GM23338 (cell line): ENCODE measurements at regions not wholly inside any gene's neighbourhood (a gene's known extent, or its start where the extent isn't known, plus 50 kb on each side); places are given as distances from the start of the nearest gene placed in this dataset.

Experiments
- ATAC-seq: fragments of 200-7000 bp; cut with Tn5 transposase; 3 replicates; pipeline ENCODE4 v1.9.1; 2020
- DNase-seq: peaks from one replicate; pipeline ENCODE4 v3.0.0-alpha.2; 2015; ENCODE audit warnings: low spot score
- H2AFZ ChIP-seq: fragments of 200-600 bp; sonication (generic); 2 replicates; pipeline ENCODE4 v1.8.0; 2016; ENCODE audit warnings: antibody characterized with exemption, mild to moderate bottlenecking, moderate library complexity
- H3F3A ChIP-seq: fragments of 200-600 bp; sonication (generic); replicated peaks from 2 replicates; pipeline ENCODE4 v1.8.0; 2017; ENCODE audit warnings: antibody characterized with exemption, mixed run types, low read depth
- H3K27ac ChIP-seq: fragments of 200-600 bp; sonication (generic); 2 replicates; pipeline ENCODE4 v1.6.1; 2016; ENCODE audit warnings: low read depth
- H3K27me3 ChIP-seq: fragments of 200-600 bp; sonication (generic); 2 replicates; pipeline ENCODE4 v1.8.0; 2016; ENCODE audit warnings: mild to moderate bottlenecking, mixed run types, moderate library complexity; ENCODE audit not compliant: insufficient read depth
- H3K36me3 ChIP-seq: fragments of 200-600 bp; sonication (generic); 2 replicates; pipeline ENCODE4 v1.8.0; 2016; ENCODE audit warnings: mild to moderate bottlenecking; ENCODE audit not compliant: insufficient read depth
- H3K4me1 ChIP-seq: fragments of 200-600 bp; sonication (generic); 2 replicates; pipeline ENCODE4 v1.8.0; 2016; ENCODE audit warnings: mild to moderate bottlenecking, moderate library complexity; ENCODE audit not compliant: insufficient read depth
- H3K4me2 ChIP-seq: fragments of 200-600 bp; sonication (generic); 2 replicates; pipeline ENCODE4 v1.7.1; 2017; ENCODE audit warnings: mixed run types
- H3K4me3 ChIP-seq: fragments of 200-600 bp; sonication (generic); 2 replicates; pipeline ENCODE4 v1.6.1; 2016; ENCODE audit warnings: mixed run types
- H3K79me2 ChIP-seq: fragments of 200-600 bp; sonication (generic); replicated peaks from 2 replicates; pipeline ENCODE4 v1.8.0; 2017; ENCODE audit warnings: mild to moderate bottlenecking; ENCODE audit not compliant: insufficient read depth
- H3K9me2 ChIP-seq: fragments of 200-600 bp; sonication (generic); 2 replicates; pipeline ENCODE4 v1.8.0; 2017; ENCODE audit not compliant: insufficient read depth
- H4K20me1 ChIP-seq: fragments of 200-600 bp; sonication (generic); replicated peaks from 2 replicates; pipeline ENCODE4 v1.8.0; 2017; ENCODE audit warnings: mild to moderate bottlenecking; ENCODE audit not compliant: insufficient read depth
- H3K27ac Mint-ChIP-seq: 2 replicates; pipeline ENCODE4 v1.8.0; 2020; ENCODE audit warnings: inconsistent platforms, mild to moderate bottlenecking, moderate library complexity, mixed read lengths
- H3K27me3 Mint-ChIP-seq: 3 replicates; pipeline ENCODE4 v1.8.0; 2022; ENCODE audit warnings: low read depth, mild to moderate bottlenecking, moderate library complexity, mixed read lengths, inconsistent platforms; ENCODE audit not compliant: insufficient read depth, poor library complexity
- H3K36me3 Mint-ChIP-seq: 3 replicates; pipeline ENCODE4 v1.8.0; 2021; ENCODE audit warnings: low read depth, mild to moderate bottlenecking, inconsistent platforms, moderate library complexity, mixed read lengths
- H3K4me1 Mint-ChIP-seq: 3 replicates; pipeline ENCODE4 v1.8.0; 2020; ENCODE audit warnings: mild to moderate bottlenecking, inconsistent platforms, mixed read lengths
- H3K4me3 Mint-ChIP-seq: 3 replicates; pipeline ENCODE4 v1.8.0; 2021; ENCODE audit warnings: moderate library complexity, mild to moderate bottlenecking, inconsistent platforms, mixed read lengths
- H3K9me3 Mint-ChIP-seq: 3 replicates; pipeline ENCODE4 v1.8.0; 2020; ENCODE audit warnings: moderate library complexity, mild to moderate bottlenecking, inconsistent platforms, mixed read lengths
- CREB1 ChIP-seq: fragments of 250-450 bp; sonication (Bioruptor Pico); IDR thresholded peaks from 2 replicates; pipeline ENCODE4 v1.5.0; 2020; ENCODE audit warnings: low read depth, mild to moderate bottlenecking, moderate library complexity
- EZH2 ChIP-seq: fragments of 200-600 bp; sonication (generic); IDR thresholded peaks from one replicate; pipeline ENCODE4 v1.8.0; 2017; ENCODE audit warnings: antibody characterized with exemption, mild to moderate bottlenecking, low read depth; ENCODE audit not compliant: unreplicated experiment
- EZH2phosphoT487 ChIP-seq: fragments of 200-600 bp; sonication (generic); IDR thresholded peaks from one replicate; pipeline ENCODE4 v1.8.1; 2018; ENCODE audit warnings: antibody characterized with exemption; ENCODE audit not compliant: unreplicated experiment
- JUNB ChIP-seq: IDR thresholded peaks from one replicate; pipeline ENCODE4 v1.6.1; 2016; ENCODE audit warnings: antibody characterized with exemption; ENCODE audit not compliant: unreplicated experiment
- ZNF114 ChIP-seq: fragments of 250-450 bp; sonication (Bioruptor Pico); IDR thresholded peaks from 2 replicates; pipeline ENCODE4 v1.5.0; 2020; ENCODE audit warnings: mild to moderate bottlenecking, moderate library complexity
- TF ChIP-seq, protein P1 (sequence below): IDR thresholded peaks from one replicate; pipeline ENCODE4 v1.6.1; 2018; ENCODE audit warnings: antibody characterized with exemption; ENCODE audit not compliant: unreplicated experiment
- TF ChIP-seq, protein P2 (sequence below), 2 experiments: fragments of 200-600 bp in 1 of 2; sonication (generic) in 1 of 2; conservative IDR thresholded peaks; 2 replicates each; pipeline versions ENCODE4 v1.5.1 to v1.6.1; 2016 to 2017; ENCODE audit warnings: antibody characterized with exemption in 2 of 2, low read depth in 2 of 2, mild to moderate bottlenecking in 2 of 2, moderate library complexity in 1 of 2

DNA sequence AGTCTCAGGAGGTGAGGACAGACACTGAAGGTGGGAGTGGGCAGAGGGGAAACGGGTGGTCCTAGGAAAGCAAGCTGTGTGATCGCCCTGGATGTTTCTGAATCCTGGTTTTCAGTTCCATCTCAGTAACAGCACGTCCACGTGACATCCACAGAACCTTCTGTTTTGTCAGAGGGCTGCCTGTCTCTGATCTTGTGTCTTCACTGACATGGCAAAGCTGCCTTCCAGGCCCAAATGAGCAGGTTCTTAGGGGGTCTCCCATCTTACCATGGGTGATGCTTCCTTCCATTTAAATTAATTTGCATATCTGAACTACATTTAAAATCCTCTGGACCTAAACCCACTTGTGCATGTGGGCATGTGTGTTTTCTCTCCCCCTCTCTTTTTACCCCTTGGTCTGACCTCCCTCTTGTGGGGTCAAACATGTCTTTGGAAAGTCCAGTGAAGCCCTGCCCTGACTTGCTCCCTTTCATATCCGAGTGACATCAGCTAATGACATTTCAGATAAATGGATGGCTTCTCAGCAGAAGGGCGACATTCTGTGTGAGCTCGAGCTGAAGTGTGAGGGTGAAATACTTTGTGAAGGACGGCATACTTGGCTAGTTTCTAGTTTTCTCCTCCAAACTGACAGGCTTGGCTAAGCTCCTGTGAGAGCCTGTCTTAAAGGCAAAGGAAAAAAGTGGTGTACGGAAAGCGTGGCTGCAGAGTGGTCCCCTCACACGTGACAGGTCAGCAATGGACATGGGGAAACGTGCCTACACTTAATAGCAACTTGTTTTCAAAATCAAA is 204.8 kb upstream of the S1PR3 start (continued):
- TF ChIP-seq EZH2phosphoT487 = no peak
- no peak for TF ChIP-seq ZNF114 (CRISPR knock-in tag)
- no peak for TF ChIP-seq JUNB
- TF ChIP-seq, protein P1, sequence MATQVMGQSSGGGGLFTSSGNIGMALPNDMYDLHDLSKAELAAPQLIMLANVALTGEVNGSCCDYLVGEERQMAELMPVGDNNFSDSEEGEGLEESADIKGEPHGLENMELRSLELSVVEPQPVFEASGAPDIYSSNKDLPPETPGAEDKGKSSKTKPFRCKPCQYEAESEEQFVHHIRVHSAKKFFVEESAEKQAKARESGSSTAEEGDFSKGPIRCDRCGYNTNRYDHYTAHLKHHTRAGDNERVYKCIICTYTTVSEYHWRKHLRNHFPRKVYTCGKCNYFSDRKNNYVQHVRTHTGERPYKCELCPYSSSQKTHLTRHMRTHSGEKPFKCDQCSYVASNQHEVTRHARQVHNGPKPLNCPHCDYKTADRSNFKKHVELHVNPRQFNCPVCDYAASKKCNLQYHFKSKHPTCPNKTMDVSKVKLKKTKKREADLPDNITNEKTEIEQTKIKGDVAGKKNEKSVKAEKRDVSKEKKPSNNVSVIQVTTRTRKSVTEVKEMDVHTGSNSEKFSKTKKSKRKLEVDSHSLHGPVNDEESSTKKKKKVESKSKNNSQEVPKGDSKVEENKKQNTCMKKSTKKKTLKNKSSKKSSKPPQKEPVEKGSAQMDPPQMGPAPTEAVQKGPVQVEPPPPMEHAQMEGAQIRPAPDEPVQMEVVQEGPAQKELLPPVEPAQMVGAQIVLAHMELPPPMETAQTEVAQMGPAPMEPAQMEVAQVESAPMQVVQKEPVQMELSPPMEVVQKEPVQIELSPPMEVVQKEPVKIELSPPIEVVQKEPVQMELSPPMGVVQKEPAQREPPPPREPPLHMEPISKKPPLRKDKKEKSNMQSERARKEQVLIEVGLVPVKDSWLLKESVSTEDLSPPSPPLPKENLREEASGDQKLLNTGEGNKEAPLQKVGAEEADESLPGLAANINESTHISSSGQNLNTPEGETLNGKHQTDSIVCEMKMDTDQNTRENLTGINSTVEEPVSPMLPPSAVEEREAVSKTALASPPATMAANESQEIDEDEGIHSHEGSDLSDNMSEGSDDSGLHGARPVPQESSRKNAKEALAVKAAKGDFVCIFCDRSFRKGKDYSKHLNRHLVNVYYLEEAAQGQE = no peak
- TF ChIP-seq, protein P2, sequence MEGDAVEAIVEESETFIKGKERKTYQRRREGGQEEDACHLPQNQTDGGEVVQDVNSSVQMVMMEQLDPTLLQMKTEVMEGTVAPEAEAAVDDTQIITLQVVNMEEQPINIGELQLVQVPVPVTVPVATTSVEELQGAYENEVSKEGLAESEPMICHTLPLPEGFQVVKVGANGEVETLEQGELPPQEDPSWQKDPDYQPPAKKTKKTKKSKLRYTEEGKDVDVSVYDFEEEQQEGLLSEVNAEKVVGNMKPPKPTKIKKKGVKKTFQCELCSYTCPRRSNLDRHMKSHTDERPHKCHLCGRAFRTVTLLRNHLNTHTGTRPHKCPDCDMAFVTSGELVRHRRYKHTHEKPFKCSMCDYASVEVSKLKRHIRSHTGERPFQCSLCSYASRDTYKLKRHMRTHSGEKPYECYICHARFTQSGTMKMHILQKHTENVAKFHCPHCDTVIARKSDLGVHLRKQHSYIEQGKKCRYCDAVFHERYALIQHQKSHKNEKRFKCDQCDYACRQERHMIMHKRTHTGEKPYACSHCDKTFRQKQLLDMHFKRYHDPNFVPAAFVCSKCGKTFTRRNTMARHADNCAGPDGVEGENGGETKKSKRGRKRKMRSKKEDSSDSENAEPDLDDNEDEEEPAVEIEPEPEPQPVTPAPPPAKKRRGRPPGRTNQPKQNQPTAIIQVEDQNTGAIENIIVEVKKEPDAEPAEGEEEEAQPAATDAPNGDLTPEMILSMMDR (conservative IDR thresholded peaks at IDR 0.05; ENCODE audit: low read depth in 2 of 2) = no peak

DNA sequence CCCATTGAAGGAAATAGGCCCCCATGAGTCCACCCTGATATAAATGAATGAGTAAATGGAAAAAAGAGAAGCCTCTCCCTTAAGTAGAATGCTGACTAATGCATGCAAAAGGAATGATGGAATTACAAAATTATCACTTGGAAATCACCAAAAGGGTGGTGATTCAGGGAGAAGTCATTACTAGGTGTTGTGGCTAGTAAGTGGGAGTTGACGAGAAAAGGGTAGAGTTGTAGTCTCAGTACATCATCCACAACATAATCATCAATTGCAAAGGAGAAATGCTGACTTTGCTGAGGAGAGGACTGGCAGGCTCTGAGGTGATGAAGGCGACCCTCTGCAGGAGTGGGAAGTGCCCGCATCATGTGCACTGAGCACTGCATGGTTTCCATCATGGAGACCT is 201.5 kb upstream of the S1PR3 start:
- H3K9me2 ChIP-seq = peaks cover 13% of the 10 kb centered on the region; the same call in 1 of the 2 replicates
- H3K4me3 ChIP-seq = no peak overlapping the region
- Mint-ChIP-seq H3K4me3 (no peak overlapping the region), H3K36me3 (no peaks in the 10 kb centered on the region), H3K4me1 (no peaks in the 10 kb centered on the region), H3K27ac (no peak overlapping the region), H3K27me3 (peaks cover 2% of the 10 kb centered on the region), H3K9me3 (no peaks in the 10 kb centered on the region)
- no peaks in the 10 kb centered on the region for H3K27me3 ChIP-seq
- no peak overlapping the region for H3K27ac ChIP-seq
- TF ChIP-seq ZNF114 (CRISPR knock-in tag) (no peak), CREB1 (CRISPR knock-in tag) (no peak), EZH2 (no peak)
- no peaks in the 10 kb centered on the region for H4K20me1 ChIP-seq
- H3K4me1 ChIP-seq = no peaks in the 10 kb centered on the region
- H3K79me2 ChIP-seq = no peaks in the 10 kb centered on the region
- H3K4me2 ChIP-seq = no peak overlapping the region
- H2AFZ ChIP-seq = no peak overlapping the region
- H3F3A ChIP-seq = no peaks in the 10 kb centered on the region
- no peaks in the 10 kb centered on the region for H3K36me3 ChIP-seq
- DNase-seq = no peak
- no peak for ATAC-seq
